CD14-positive monocyte (primary cell): ENCODE measurements at regions not wholly inside any gene's neighbourhood (a gene's known extent, or its start where the extent isn't known, plus 50 kb on each side); places are given as distances from the start of the nearest gene placed in this dataset.

Experiments
- DNase-seq, 3 donors: peaks; one replicate each; pipeline ENCODE4 v3.0.0-alpha.2; 2011 to 2022
- H2AFZ ChIP-seq: 2 replicates; pipeline ENCODE4 v1.6.0; 2012; ENCODE audit warnings: mild to moderate bottlenecking, low read depth, low read length, inconsistent platforms; ENCODE audit not compliant: insufficient read depth, poor library complexity, severe bottlenecking
- H3K27ac ChIP-seq, 2 donors: 1 replicate in 1 of 2; 2 replicates in 1 of 2; pipeline ENCODE4 v1.5.1; 2012 to 2013; ENCODE audit warnings: low read length in 2 of 2, control low read depth in 1 of 2, inconsistent platforms in 1 of 2, low read depth in 1 of 2, mild to moderate bottlenecking in 1 of 2
- H3K27me3 ChIP-seq, 2 donors: one replicate each; pipeline versions ENCODE4 v1.6.0 to v1.6.1; 2011 to 2013; ENCODE audit warnings: low read length in 2 of 2; ENCODE audit not compliant: control insufficient read depth in 2 of 2, insufficient read depth in 2 of 2
- H3K36me3 ChIP-seq, 2 donors: replicated peaks in 1 of 2; 1 replicate in 1 of 2; 2 replicates in 1 of 2; pipeline versions ENCODE4 v1.5.1 to v1.6.1; 2012 to 2013; ENCODE audit warnings: low read length in 2 of 2, control low read depth in 1 of 2, inconsistent platforms in 1 of 2, mild to moderate bottlenecking in 1 of 2; ENCODE audit not compliant: insufficient read depth in 2 of 2, control insufficient read depth in 1 of 2
- H3K4me1 ChIP-seq, 2 donors: 1 replicate in 1 of 2; 2 replicates in 1 of 2; pipeline versions ENCODE4 v1.5.1 to v1.6.1; 2012 to 2013; ENCODE audit warnings: low read length in 2 of 2, control low read depth in 1 of 2, inconsistent platforms in 1 of 2, mild to moderate bottlenecking in 1 of 2, moderate library complexity in 1 of 2; ENCODE audit not compliant: insufficient read depth in 2 of 2, control insufficient read depth in 1 of 2
- H3K4me2 ChIP-seq: replicated peaks from 2 replicates; pipeline ENCODE3; 2012; ENCODE audit warnings: low read length, moderate library complexity, mild to moderate bottlenecking; ENCODE audit not compliant: poor library complexity, severe bottlenecking; ENCODE audit errors: extremely low read depth
- H3K4me3 ChIP-seq, 3 experiments: fragments of 200-600 bp in 1 of 3; sonication (generic) in 1 of 3; replicated peaks in 1 of 3; 1 replicate in 2 of 3; 2 replicates in 1 of 3; pipeline ENCODE4 v1.5.1; 2011 to 2013; ENCODE audit warnings: low read length in 3 of 3, mild to moderate bottlenecking in 3 of 3, control low read depth in 2 of 3, low read depth in 2 of 3, inconsistent platforms in 1 of 3, moderate library complexity in 1 of 3
- H3K79me2 ChIP-seq: 2 replicates; pipeline ENCODE4 v1.6.0; 2012; ENCODE audit warnings: mild to moderate bottlenecking, control low read depth, inconsistent platforms, low read length, moderate library complexity; ENCODE audit not compliant: insufficient read depth
- H3K9ac ChIP-seq: 2 replicates; pipeline ENCODE4 v1.6.0; 2017; ENCODE audit warnings: low read length, mild to moderate bottlenecking; ENCODE audit not compliant: insufficient read depth, poor library complexity, severe bottlenecking
- H3K9me3 ChIP-seq, 2 donors: replicated peaks in 1 of 2; 1 replicate in 1 of 2; 2 replicates in 1 of 2; pipeline versions ENCODE4 v1.5.1 to v1.6.1; 2012 to 2013; ENCODE audit warnings: low read length in 2 of 2, control low read depth in 1 of 2; ENCODE audit not compliant: control insufficient read depth in 1 of 2, insufficient read depth in 1 of 2
- H4K20me1 ChIP-seq: 2 replicates; pipeline ENCODE4 v1.6.0; 2012; ENCODE audit warnings: mild to moderate bottlenecking, low read length, control low read depth, moderate library complexity; ENCODE audit not compliant: insufficient read depth
- H3K27ac Mint-ChIP-seq, 7 donors: one replicate each; pipeline ENCODE4 v1.8.0; 2020; ENCODE audit warnings: mild to moderate bottlenecking in 7 of 7, mixed read lengths in 7 of 7, moderate library complexity in 6 of 7, inconsistent platforms in 2 of 7
- H3K27me3 Mint-ChIP-seq, 3 donors: one replicate each; pipeline ENCODE4 v1.8.0; 2021 to 2022; ENCODE audit warnings: low read depth in 3 of 3, mild to moderate bottlenecking in 3 of 3, mixed read lengths in 3 of 3, moderate library complexity in 3 of 3, inconsistent platforms in 1 of 3
- H3K36me3 Mint-ChIP-seq, 2 donors: one replicate each; pipeline ENCODE4 v1.8.0; 2020; ENCODE audit warnings: mixed read lengths in 2 of 2, inconsistent platforms in 1 of 2, mild to moderate bottlenecking in 1 of 2
- H3K4me1 Mint-ChIP-seq: one replicate; pipeline ENCODE4 v1.8.0; 2020; ENCODE audit warnings: mild to moderate bottlenecking, mixed read lengths
- H3K4me3 Mint-ChIP-seq, 2 donors: one replicate each; pipeline ENCODE4 v1.8.0; 2020; ENCODE audit warnings: mild to moderate bottlenecking in 2 of 2, mixed read lengths in 2 of 2, moderate library complexity in 1 of 2
- H3K9me3 Mint-ChIP-seq, 7 donors: one replicate each; pipeline ENCODE4 v1.8.0; 2020 to 2022; ENCODE audit warnings: mixed read lengths in 7 of 7, mild to moderate bottlenecking in 6 of 7, moderate library complexity in 6 of 7, inconsistent platforms in 2 of 7
- WGBS: methylation state at CpG from one replicate; pipeline ENCODE4 v1.1.5; 2013; ENCODE audit warnings: missing lambda C conversion rate; ENCODE audit not compliant: insufficient coverage; 5-methylcytosine and 5-hydroxymethylcytosine counted together
- intact Hi-C, 2 donors: fragments of 100-400 bp; cut with micrococcal nuclease; formaldehyde crosslinking; loops; one replicate each; pipeline versions ENCODE4 v1.15.0 to v1.15.1; 2023
- TF ChIP-seq, protein P1 (sequence below): fragments of 200-600 bp; IDR thresholded peaks from one replicate; pipeline ENCODE4 v1.8.0; 2022; ENCODE audit warnings: antibody characterized with exemption, mild to moderate bottlenecking

DNA sequence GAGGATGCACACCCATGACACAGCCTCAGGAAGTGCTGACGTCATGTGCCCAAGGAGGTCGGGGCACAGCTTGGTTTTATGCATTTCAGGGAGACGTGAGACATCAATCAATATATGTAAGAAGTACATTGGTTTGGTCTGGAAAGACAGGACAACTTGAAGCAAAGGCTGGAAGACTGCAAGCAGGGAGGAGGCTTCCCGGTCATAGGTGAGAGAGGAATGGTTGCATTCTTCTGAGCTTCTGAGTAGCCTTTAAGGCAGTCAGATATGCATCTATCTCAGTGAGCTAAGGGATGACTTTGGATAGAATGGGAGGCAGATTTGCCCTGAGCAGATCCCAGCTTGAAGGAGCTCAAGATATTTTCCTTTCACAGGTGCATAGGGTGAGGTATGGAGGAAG is 349.5 kb downstream of the TYW1 start:
- no peaks in the 10 kb centered on the region for H4K20me1 ChIP-seq
- no peak overlapping the region for H3K4me3 ChIP-seq
- no peak for DNase-seq
- intact Hi-C loops = no loop called here
- H3K9me3 ChIP-seq = peaks cover 7 to 14% of the 10 kb centered on the region in 2 donors
- H3K36me3 Mint-ChIP-seq = peaks cover 28 to 37% of the 10 kb centered on the region in 2 donors
- H3K4me1 Mint-ChIP-seq = no peaks in the 10 kb centered on the region
- no peaks in the 10 kb centered on the region for H3K27me3 Mint-ChIP-seq
- TF ChIP-seq, protein P1, sequence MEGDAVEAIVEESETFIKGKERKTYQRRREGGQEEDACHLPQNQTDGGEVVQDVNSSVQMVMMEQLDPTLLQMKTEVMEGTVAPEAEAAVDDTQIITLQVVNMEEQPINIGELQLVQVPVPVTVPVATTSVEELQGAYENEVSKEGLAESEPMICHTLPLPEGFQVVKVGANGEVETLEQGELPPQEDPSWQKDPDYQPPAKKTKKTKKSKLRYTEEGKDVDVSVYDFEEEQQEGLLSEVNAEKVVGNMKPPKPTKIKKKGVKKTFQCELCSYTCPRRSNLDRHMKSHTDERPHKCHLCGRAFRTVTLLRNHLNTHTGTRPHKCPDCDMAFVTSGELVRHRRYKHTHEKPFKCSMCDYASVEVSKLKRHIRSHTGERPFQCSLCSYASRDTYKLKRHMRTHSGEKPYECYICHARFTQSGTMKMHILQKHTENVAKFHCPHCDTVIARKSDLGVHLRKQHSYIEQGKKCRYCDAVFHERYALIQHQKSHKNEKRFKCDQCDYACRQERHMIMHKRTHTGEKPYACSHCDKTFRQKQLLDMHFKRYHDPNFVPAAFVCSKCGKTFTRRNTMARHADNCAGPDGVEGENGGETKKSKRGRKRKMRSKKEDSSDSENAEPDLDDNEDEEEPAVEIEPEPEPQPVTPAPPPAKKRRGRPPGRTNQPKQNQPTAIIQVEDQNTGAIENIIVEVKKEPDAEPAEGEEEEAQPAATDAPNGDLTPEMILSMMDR = no peak
- H3K9ac ChIP-seq = no peak overlapping the region
- no peak overlapping the region for H3K27ac ChIP-seq
- whole genome bisulfite sequencing = 89% methylated on average over 4 of the region's 4 CpGs
- no peak overlapping the region for H2AFZ ChIP-seq
- no peak overlapping the region for H3K4me3 Mint-ChIP-seq
- no peaks in the 10 kb centered on the region for H3K79me2 ChIP-seq
- H3K27ac Mint-ChIP-seq = no peak overlapping the region
- peaks cover 0 to 17% of the 10 kb centered on the region in 2 donors for H3K36me3 ChIP-seq
- H3K9me3 Mint-ChIP-seq = peaks cover 4 to 18% (median 12%) of the 10 kb centered on the region in 7 donors
- H3K4me2 ChIP-seq = no peak overlapping the region
- no peaks in the 10 kb centered on the region for H3K4me1 ChIP-seq
- H3K27me3 ChIP-seq = no peaks in the 10 kb centered on the region

DNA sequence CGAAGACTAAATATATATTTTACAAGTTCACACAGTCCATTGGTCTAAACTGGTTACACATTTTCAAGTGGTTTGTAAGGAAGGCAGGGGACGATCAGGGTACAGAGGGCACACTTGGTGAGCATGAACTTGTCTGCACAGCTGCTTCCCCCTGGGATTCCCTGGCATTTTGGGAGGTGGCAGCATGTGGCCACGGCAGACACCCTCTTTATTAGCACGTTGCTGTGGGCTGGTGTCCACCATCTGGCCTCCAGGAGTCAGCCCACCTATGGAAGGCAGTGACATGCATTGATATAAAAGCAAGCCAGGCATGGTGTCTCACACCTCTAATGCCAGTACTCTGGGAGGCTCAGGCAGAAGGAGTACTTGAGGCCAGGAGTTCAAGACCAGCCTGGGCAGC is 350.2 kb downstream of the TYW1 start:
- WGBS = 75% methylated on average over 2 of the region's 4 CpGs

More for the DNA sequence above, 350.2 kb downstream of the TYW1 start:
- H3K9me3 Mint-ChIP-seq = peaks cover 4 to 18% (median 11%) of the 10 kb centered on the region in 7 donors
- intact Hi-C loops = no loop called here
- no peak for DNase-seq
- H2AFZ ChIP-seq = no peak overlapping the region
- no peaks in the 10 kb centered on the region for H3K79me2 ChIP-seq
- H3K9ac ChIP-seq = no peak overlapping the region
- H3K9me3 ChIP-seq = peaks cover 7 to 14% of the 10 kb centered on the region in 2 donors
- peaks cover 0 to 13% of the 10 kb centered on the region in 2 donors for H3K36me3 ChIP-seq
- H3K4me3 Mint-ChIP-seq = no peak overlapping the region
- TF ChIP-seq, protein P1 = no peak
- no peak overlapping the region for H3K4me2 ChIP-seq
- no peaks in the 10 kb centered on the region for H3K27me3 Mint-ChIP-seq
- H3K27ac ChIP-seq = no peak overlapping the region
- no peaks in the 10 kb centered on the region for H3K4me1 ChIP-seq
- no peak overlapping the region for H3K4me3 ChIP-seq
- H3K27me3 ChIP-seq = no peaks in the 10 kb centered on the region
- H4K20me1 ChIP-seq = no peaks in the 10 kb centered on the region
- H3K36me3 Mint-ChIP-seq = peaks cover 23 to 34% of the 10 kb centered on the region in 2 donors
- no peak overlapping the region for H3K27ac Mint-ChIP-seq
- no peaks in the 10 kb centered on the region for H3K4me1 Mint-ChIP-seq
